DMS79 treated with DMSO at 0.1 percent for 48 hours (cell line): ENCODE measurements at regions not wholly inside any gene's neighbourhood (a gene's known extent, or its start where the extent isn't known, plus 50 kb on each side); places are given as distances from the start of the nearest gene placed in this dataset.
"Not testable (repeated sequence)": the region's sequence is repeated elsewhere in the genome, so short reads cannot be mapped to it uniquely, and the experiment has no call there.

Experiments used
- DNase-seq: peaks from one replicate; lab custom pipeline; 2025; lab: John Stamatoyannopoulos, UW

GRCh38 chr12:24668563-24668962 lies 280.3 kb downstream of the BCAT1 start:
- no peak for DNase-seq

GRCh38 chr12:24664161-24664880 lies 284.6 kb downstream of the BCAT1 start:
- no peak for DNase-seq

GRCh38 chr12:24661657-24662096 lies 287.2 kb downstream of the BCAT1 start:
- DNase-seq, result no peak

- DNase-seq, result no peak
Measured at GRCh38 chr12:24659016-24659415, 289.9 kb downstream of the BCAT1 start.

- DNase-seq, result not testable (repeated sequence)
Measured at GRCh38 chr12:24654344-24654743, 294.6 kb downstream of the BCAT1 start.

- no peak for DNase-seq
Measured at GRCh38 chr12:24649634-24650033, 299.3 kb downstream of the BCAT1 start.

- DNase-seq, result no peak
Measured at GRCh38 chr12:24649209-24649608, 299.7 kb downstream of the BCAT1 start.

- DNase-seq, result no peak
Measured at GRCh38 chr12:24645254-24645653, 303.6 kb downstream of the BCAT1 start.

GRCh38 chr12:24643120-24644119 lies 305.5 kb downstream of the BCAT1 start:
- DNase-seq, result no peak

GRCh38 chr12:24639641-24640040 lies 309.3 kb downstream of the BCAT1 start:
- DNase-seq, result no peak

- DNase-seq, result no peak
Measured at GRCh38 chr12:24632466-24632865, 316.4 kb downstream of the BCAT1 start.

- DNase-seq, result no peak
Measured at GRCh38 chr12:24631676-24632426, 317.1 kb downstream of the BCAT1 start.

GRCh38 chr12:24630856-24631255 lies 318.0 kb downstream of the BCAT1 start:
- no peak for DNase-seq

- no peak for DNase-seq
Measured at GRCh38 chr12:24630446-24630845, 318.5 kb downstream of the BCAT1 start.

GRCh38 chr12:24625103-24625502 lies 323.8 kb downstream of the BCAT1 start:
- no peak for DNase-seq

- DNase-seq, result not testable (repeated sequence)
Measured at GRCh38 chr12:24619954-24620353, 328.9 kb downstream of the BCAT1 start.

- DNase-seq, result no peak
Measured at GRCh38 chr12:24617471-24617870, 331.4 kb downstream of the BCAT1 start.

- no peak for DNase-seq
Measured at GRCh38 chr12:24615967-24616411, 332.9 kb downstream of the BCAT1 start.

GRCh38 chr12:24608637-24609285 lies 340.1 kb downstream of the BCAT1 start:
- no peak for DNase-seq

GRCh38 chr12:24608108-24608507 lies 340.8 kb downstream of the BCAT1 start:
- no peak for DNase-seq

- DNase-seq, result no peak
Measured at GRCh38 chr12:24605916-24606315, 343.0 kb downstream of the BCAT1 start.

- DNase-seq, result no peak
Measured at GRCh38 chr12:24605466-24605865, 343.4 kb downstream of the BCAT1 start.
